HG02798 (cell line): ENCODE measurements at regions not wholly inside any gene's neighbourhood (a gene's known extent, or its start where the extent isn't known, plus 50 kb on each side); places are given as distances from the start of the nearest gene placed in this dataset.
A peak's percentile ranks its signal among the peaks of the same experiment; 100 is the strongest.

Experiments
- ATAC-seq: cut with Tn5 transposase; IDR thresholded peaks from one replicate; pipeline ENCODE4 v1.9.1; 2021; ENCODE audit warnings: mild to moderate bottlenecking; ENCODE audit not compliant: unreplicated experiment, poor library complexity

- ATAC-seq: no peak
Measured at GRCh38 chrX:6803607-6804006, 268.7 kb upstream of the VCX3A start.

DNA sequence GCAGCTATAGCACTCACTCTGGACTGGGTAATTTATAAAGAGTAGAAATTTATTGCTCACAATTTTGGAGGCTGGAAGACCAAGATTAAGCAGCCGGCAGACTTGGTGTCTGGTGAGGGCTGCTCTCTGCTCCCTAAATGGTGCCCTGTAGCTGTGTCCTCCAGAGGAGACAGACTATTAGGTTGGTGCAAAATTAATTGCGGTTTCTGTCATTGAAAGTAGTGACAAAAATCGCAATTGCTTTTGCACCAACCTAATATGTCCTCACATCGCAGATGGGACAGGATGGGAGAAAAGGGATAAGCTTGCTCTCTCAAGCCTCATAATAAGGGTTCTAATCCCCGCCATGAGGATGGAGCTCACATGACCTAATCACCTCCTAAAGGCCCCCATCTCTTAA is 258.1 kb upstream of the VCX3A start:
- ATAC-seq: no peak

DNA sequence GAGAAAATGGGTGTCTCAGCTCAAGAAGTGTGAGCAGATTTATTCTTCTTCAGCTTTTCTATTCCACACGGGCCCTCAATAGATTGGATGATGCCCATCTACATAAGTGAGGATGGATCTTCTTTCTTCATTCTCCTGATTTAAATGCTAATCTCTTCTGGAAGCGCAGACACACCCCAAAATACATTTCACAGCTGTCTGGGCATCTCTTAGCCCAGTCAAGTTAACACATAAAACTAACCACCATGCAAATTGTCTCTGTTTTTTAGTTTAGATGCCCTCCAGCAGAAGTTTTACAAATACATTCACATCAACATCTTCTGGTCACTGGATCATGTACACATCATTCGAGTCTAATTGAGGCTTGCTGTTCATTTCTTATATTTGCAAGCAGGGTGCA is 249.0 kb upstream of the VCX3A start:
- ATAC-seq: no peak

DNA sequence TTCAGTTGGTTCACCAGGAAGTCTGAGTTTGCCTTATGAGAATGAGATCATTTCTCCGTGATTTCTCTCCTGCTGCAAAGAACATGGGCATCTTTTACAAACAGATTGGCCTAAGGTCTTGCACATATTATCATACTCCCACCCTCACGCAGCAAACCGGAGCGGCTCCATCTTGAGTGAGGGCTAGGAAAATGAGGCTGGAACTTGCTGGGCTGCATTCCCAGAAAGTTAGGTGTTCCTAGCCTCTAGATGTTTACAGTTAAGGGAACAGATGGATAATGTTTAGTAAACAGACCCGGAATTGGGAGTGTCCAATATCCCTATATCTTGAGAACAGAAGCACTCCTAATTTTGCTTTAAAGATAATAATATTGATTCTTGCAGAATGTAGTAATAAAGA is 247.9 kb upstream of the VCX3A start:
- no peak for ATAC-seq

DNA sequence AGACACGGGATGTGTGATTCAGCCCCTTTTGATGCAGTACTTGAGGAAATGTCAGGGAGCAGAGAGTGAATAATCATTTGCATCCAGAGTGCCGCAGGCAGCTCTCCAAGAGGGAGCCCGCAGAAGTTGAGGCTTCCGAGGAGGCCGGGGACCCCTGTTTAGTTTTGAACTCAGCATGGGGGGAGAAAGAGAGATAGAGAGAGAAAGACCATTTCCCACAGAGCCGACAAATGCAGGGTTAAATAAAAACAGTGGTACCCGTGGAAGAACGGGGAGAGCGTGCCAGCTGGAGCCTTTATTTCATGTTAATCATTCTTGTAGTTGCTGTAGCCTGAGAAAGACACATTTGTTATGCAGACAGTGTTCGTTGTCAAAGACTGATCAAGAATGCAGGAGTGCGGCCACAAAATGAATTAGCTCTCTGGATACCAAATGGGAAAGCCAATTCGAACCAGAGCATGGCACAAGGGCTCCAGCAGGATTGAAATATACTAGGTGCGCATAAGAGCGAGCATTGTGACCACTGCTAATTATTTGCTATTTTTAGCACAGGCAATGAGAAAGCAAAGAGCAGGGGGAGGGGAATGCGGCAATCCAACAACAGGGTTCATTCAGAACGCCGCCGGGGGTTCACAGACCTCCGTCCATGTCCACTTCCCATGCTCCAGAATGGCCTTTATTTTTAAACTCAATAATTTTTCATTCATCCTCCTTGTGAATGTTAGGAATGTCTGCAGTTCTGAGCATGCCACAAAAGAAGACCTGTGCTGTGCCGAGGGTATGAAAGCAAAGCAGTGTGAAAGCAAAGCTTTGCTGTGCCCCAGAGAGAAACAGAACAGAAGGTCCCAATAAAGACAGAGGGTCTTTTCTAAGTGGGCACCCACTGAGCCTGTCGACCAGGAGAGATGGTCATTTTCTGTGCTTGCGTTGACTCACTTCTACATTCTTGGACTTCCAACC is 243.9 kb upstream of the VCX3A start:
- no peak for ATAC-seq

DNA sequence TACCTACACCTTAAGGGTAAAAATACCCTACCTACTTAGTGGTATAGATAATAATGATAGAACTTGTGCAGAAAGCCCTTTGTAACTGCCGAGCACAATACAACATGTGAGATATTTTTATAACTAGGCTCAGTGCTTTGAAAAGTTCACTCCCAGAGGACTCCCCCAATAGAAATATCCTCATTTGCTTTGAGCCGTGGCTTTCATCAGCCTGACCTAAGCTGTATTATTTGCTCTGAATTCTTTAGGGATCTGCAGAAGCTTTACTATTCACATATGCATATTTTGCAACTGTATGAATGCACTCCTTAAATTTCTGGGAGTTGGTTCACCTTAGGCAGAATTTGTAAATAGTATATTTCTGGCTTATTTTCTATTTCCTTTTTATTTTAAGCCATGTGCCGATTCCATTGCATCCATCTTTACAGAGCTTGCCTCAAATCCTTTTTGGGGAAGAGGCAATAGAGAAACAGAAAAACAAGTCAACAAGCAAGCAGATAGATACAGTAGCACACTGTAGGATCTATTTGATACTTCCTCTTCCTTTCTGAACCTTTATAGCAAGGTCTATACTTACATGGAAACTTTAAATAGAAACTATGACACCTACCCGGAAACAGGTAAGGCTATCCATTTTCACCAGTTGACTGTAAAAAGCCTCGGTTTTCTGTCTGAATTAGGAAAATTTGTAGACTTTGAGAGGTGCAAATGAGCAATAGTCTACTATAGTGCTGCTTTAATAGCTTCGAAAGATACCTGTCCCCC is 242.5 kb upstream of the VCX3A start:
- peak; percentile 60 for ATAC-seq

GRCh38 chrX:6770936-6771335 is 236.0 kb upstream of the VCX3A start:
- ATAC-seq: no peak

- ATAC-seq: no peak
Measured at GRCh38 chrX:6768881-6769280, 234.0 kb upstream of the VCX3A start.

DNA sequence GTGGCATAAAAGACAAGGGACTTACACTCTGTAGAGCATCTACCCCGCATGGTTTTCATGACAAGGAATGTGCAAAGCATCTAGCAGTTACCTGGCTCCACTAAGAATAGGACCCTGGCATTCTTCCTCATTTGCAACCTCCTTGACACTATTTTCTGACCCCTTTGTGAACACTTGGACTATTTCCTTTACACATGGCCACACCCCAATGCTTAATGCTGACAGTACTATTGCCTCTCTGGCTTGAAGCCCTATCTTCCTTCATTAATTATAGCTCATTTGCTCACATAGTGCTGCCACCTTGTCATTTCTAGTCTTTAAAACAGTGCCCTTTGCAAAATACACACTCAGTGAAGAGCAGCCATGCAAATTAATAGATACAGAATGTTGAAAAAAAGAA is 226.3 kb upstream of the VCX3A start:
- no peak for ATAC-seq

DNA sequence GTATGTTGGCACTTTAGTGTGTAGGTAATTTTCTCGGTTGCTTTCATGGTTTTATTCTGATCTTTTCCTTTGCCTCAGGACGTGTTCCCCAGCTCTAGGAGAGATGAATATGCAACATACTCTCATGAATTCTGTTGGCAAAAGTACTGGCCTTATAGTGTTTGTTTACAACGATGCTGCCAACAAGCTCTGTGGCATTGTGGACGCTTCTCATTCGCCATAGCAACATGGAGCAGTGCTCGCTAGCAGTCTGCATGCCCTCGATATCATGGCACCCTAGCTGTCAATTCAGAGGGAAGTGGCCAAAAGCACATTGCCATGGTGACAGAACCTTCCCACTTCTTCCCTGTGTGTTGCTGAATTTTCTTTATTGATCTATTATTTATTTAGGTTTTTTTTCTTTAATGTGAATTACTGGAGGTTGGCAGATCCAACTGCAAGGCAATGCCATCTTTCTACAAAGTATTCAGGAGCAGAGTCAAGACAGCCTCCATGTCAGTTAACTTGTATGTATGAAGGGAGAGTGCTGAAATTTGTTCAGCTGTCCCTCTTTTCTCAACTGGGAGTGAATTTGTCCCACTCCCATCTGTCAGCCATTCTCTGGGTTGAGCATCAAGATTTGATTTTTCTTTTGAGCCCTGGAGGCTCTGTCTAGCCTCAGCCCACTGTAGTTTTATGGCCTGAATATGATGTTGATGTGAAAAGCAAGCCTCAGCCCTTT is 224.9 kb upstream of the VCX3A start:
- ATAC-seq: no peak

DNA sequence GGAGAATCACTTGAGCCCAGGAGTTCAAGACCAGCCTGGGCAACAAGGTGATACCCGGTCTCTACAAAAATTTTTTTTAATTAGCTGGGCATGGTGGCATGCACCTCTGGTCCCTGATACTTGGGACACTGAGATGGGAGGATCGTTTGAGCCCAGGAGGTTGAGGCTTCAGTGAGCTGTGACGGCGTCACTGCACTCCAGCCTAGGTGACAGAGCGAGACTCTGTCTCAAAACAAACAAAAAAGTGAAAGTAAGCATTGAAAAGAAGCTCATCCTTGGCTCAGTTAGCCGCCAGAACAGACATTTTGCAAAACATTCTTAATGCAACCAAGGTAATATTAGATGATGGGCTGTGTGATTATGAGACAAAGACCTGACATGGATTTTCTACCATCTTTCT is 223.3 kb upstream of the VCX3A start:
- ATAC-seq: no peak

- ATAC-seq: no peak
Measured at GRCh38 chrX:6757631-6758030, 222.7 kb upstream of the VCX3A start.

- no peak for ATAC-seq
Measured at GRCh38 chrX:6748595-6748994, 213.7 kb upstream of the VCX3A start.

DNA sequence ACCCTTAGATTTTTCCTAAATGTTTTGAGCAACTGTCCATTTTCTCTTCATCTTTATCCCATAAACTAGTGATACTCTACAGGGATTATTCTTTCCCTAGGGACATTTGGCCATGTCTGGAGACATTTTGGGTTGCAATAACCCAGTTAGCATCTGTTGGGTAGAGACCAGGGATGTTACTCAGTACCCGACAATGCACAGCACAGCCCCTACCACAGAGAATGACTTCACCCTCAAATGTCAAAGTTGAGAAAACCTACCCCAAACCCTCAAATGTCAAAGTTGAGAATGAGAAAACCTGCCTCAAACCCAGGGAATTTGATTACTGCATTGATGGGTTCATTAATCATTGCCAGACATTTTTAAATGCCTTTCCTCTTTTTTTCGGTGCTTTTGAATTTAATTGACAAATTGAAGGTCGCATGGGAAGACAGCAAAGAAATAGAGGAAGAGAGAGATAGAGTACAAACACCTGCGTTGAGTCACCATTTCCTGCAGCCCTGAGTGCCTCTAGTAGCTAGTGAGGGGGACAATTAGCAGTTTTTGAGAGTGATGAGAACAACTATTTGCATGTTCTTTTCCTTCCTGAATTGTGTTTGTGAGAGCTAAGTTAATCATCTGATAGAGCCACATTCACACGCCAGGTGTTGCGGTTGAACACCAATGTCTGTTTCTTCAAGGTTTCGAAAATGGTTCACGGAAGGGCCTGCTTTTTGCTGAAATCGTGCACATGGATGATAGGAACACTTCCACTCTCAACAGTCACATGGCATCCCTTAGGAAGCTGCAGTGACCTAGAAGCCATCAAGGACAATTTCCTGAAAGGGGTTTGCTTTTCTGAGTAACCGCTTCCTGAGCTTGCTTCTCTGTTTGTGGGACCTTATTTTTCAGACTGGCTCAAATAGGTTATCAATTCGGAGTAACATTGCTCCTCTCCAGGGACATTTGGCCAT is 203.9 kb upstream of the VCX3A start:
- ATAC-seq: peak; percentile 96

DNA sequence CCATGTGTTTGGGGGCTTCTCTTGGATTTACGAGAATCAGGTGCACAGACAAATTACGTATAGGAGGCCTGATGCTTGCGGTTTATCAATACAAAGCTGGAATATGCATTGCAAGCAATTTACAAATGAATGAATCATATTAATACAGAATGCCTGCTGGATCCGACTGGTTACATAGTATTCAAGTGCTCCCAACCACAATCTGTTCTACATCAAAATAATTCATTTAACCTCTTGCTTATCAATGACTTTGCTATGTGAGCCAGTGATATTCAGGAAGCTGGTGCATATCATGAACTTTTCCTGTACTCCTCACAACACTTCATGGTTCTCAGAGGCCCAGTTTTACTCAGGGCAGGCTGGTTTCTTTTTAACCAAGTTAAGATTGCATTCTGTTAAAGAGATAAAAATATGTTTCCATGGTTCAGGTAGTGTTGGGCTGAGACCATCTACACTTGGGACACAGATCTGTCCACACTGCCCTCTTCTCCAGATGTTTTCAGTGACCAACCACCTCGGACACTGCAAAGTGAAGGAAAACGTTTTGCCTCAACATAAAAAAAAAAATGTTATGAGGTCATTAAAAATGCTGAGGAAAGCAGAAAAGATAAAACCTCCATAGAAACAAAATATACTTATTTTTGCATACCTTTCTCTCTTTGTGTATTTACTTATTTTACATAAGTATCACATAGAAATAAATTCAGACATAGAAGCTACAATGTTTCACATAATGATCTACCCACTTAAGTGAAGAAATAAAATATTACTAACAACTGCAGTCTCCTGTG is 200.1 kb upstream of the VCX3A start:
- ATAC-seq: no peak

GRCh38 chrX:6732101-6732500 is 197.2 kb upstream of the VCX3A start:
- peak; percentile 66 for ATAC-seq

DNA sequence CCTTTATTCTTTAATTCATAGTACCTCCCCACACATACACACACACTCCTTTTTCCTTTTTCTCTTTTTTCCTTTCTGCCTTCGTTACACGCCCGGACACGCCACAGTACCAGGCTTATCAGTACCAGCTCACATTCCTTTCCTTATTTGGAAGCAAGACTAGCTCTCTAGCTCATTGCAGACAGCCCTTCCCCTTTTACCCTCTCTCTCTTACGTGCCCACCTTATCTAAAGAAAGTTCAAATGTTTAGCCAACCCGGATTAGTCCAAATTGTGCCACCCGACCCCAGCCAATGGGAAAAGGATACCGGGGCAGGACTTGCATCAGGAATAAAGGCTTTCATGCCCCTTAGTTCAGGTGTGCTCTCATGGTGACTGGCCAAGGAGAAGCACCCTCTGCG is 194.7 kb upstream of the VCX3A start:
- ATAC-seq: no peak

DNA sequence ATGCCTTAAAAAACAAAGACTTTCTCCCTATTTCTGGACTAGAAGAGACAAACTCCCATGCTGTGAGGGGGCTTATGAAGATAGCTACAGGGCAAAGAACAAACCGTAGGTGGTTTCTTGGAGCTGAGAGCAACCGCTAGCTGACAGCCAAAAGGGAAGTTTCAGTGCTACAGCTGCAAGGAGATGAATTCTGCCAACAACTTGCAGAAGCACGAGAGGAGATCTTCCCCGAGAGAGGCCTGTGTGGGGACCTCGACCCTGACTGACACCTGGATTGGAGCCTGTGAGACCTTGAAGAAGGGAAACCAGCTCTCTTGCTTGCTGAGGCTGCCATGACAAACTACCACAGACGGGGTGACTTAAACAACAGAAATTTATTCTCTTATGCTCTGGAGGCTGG is 183.8 kb upstream of the VCX3A start:
- no peak for ATAC-seq
